WTC11 (cell line): ENCODE measurements at regions not wholly inside any gene's neighbourhood (a gene's known extent, or its start where the extent isn't known, plus 50 kb on each side); places are given as distances from the start of the nearest gene placed in this dataset.

Source experiments
- ATAC-seq: fragments of 200-7000 bp; cut with Tn5 transposase; 2 replicates; pipeline ENCODE4 v1.10.0; 2021; ENCODE audit warnings: mild to moderate bottlenecking, moderate library complexity
- CTCF ChIA-PET: fragments of 300-600 bp; sonication (Branson Sonifier 250); formaldehyde crosslinking; loops from one replicate; lab custom pipeline; 2021; ENCODE audit warnings: antibody characterized with exemption; lab: Charles Lee
- POLR2A ChIA-PET: fragments of 350-600 bp; sonication (Branson Sonifier 250); formaldehyde crosslinking; loops from one replicate; lab custom pipeline; 2021; ENCODE audit warnings: antibody characterized with exemption; lab: Charles Lee
- DNase-seq: peaks from one replicate; pipeline ENCODE4 v3.0.0; 2021; ENCODE audit warnings: low spot score
- H3K27ac Mint-ChIP-seq: 2 replicates; pipeline ENCODE4 v1.8.0; 2021; ENCODE audit warnings: mixed read lengths
- H3K27me3 Mint-ChIP-seq: 2 replicates; pipeline ENCODE4 v1.8.0; 2021; ENCODE audit warnings: low read depth, mild to moderate bottlenecking, moderate library complexity, mixed read lengths
- H3K36me3 Mint-ChIP-seq: 2 replicates; pipeline ENCODE4 v1.8.0; 2021; ENCODE audit warnings: mixed read lengths
- H3K4me1 Mint-ChIP-seq: 2 replicates; pipeline ENCODE4 v1.8.0; 2022; ENCODE audit warnings: mixed read lengths
- H3K4me3 Mint-ChIP-seq: 2 replicates; pipeline ENCODE4 v1.8.0; 2021; ENCODE audit warnings: mild to moderate bottlenecking, moderate library complexity, mixed read lengths
- H3K9me3 Mint-ChIP-seq: 2 replicates; pipeline ENCODE4 v1.8.0; 2021; ENCODE audit warnings: mixed read lengths
- ATF1 ChIP-seq: sonication (generic); formaldehyde crosslinking; IDR thresholded peaks from 2 replicates; pipeline ENCODE4 v1.8.1; 2023; ENCODE audit warnings: mild to moderate bottlenecking, moderate library complexity, missing genetic modification reagents
- ATF2 ChIP-seq: sonication (generic); formaldehyde crosslinking; IDR thresholded peaks from 2 replicates; pipeline ENCODE4 v1.8.1; 2022; ENCODE audit warnings: low read depth, missing genetic modification reagents, borderline replicate concordance
- CBFB ChIP-seq: sonication (generic); formaldehyde crosslinking; IDR thresholded peaks from 2 replicates; pipeline ENCODE4 v1.8.1; 2022; ENCODE audit warnings: mild to moderate bottlenecking, low read depth, missing genetic modification reagents
- E2F4 ChIP-seq: sonication (generic); formaldehyde crosslinking; IDR thresholded peaks from 2 replicates; pipeline ENCODE4 v1.8.1; 2022; ENCODE audit warnings: low read depth, mild to moderate bottlenecking, moderate library complexity, missing genetic modification reagents, borderline replicate concordance
- FOXJ3 ChIP-seq: sonication (generic); formaldehyde crosslinking; IDR thresholded peaks from 2 replicates; pipeline ENCODE4 v1.9.0; 2021; ENCODE audit warnings: missing genetic modification reagents, mild to moderate bottlenecking, borderline replicate concordance
- IRF2 ChIP-seq: sonication (generic); formaldehyde crosslinking; IDR thresholded peaks from 2 replicates; pipeline ENCODE4 v1.8.0; 2022; ENCODE audit warnings: low read depth, missing genetic modification reagents, borderline replicate concordance
- JAZF1 ChIP-seq: fragments of 250-450 bp; sonication (Bioruptor Pico); IDR thresholded peaks from 2 replicates; pipeline ENCODE4 v1.9.0; 2021; ENCODE audit warnings: moderate library complexity, mild to moderate bottlenecking, inconsistent platforms
- NFYB ChIP-seq: sonication (generic); formaldehyde crosslinking; conservative IDR thresholded peaks from 2 replicates; pipeline ENCODE4 v1.8.0; 2022; ENCODE audit warnings: low read depth, missing genetic modification reagents
- NR1H2 ChIP-seq: sonication (generic); formaldehyde crosslinking; IDR thresholded peaks from 2 replicates; pipeline ENCODE4 v1.9.0; 2021; ENCODE audit warnings: mild to moderate bottlenecking, moderate library complexity, missing genetic modification reagents
- PRDM15 ChIP-seq: sonication (generic); formaldehyde crosslinking; IDR thresholded peaks from 2 replicates; pipeline ENCODE4 v1.8.0; 2022; ENCODE audit warnings: missing genetic modification reagents
- PREB ChIP-seq: sonication (generic); formaldehyde crosslinking; IDR thresholded peaks from 2 replicates; pipeline ENCODE4 v1.8.1; 2022; ENCODE audit warnings: mild to moderate bottlenecking, missing genetic modification reagents, moderate library complexity, borderline replicate concordance
- TEAD1 ChIP-seq: sonication (generic); formaldehyde crosslinking; IDR thresholded peaks from 2 replicates; pipeline ENCODE4 v1.8.0; 2022; ENCODE audit warnings: mild to moderate bottlenecking, missing genetic modification reagents
- ZNF219 ChIP-seq: sonication (generic); formaldehyde crosslinking; IDR thresholded peaks from 2 replicates; pipeline ENCODE4 v1.8.0; 2023; ENCODE audit warnings: missing genetic modification reagents, mild to moderate bottlenecking, borderline replicate concordance
- ZNF396 ChIP-seq: fragments of 250-450 bp; sonication (Bioruptor Pico); IDR thresholded peaks from 2 replicates; pipeline ENCODE4 v1.8.0; 2021; ENCODE audit warnings: mild to moderate bottlenecking, moderate library complexity, borderline replicate concordance
- TF ChIP-seq, protein P1 (sequence below): sonication (generic); formaldehyde crosslinking; conservative IDR thresholded peaks from 2 replicates; pipeline ENCODE4 v1.8.1; 2022; ENCODE audit warnings: mild to moderate bottlenecking, missing genetic modification reagents
- TF ChIP-seq, protein P2 (sequence below): sonication (generic); formaldehyde crosslinking; IDR thresholded peaks from 2 replicates; pipeline ENCODE4 v1.8.0; 2022; ENCODE audit warnings: mild to moderate bottlenecking, missing genetic modification reagents
- TF ChIP-seq, protein P3 (sequence below): sonication (generic); formaldehyde crosslinking; IDR thresholded peaks from 2 replicates; pipeline ENCODE4 v1.8.1; 2023; ENCODE audit warnings: mild to moderate bottlenecking, missing genetic modification reagents
- TF ChIP-seq, protein P4 (sequence below): fragments of 250-450 bp; sonication (Bioruptor Pico); IDR thresholded peaks from 2 replicates; pipeline ENCODE4 v2.1.2; 2022; ENCODE audit warnings: mild to moderate bottlenecking, moderate library complexity

GRCh38 chr10:129309565-129309964, 157.5 kb upstream of the MGMT start:
- DNase-seq = no peak
- Mint-ChIP-seq H3K4me1 (no peaks in the 10 kb centered on the region), H3K27ac (no peak overlapping the region), H3K9me3 (peaks cover 3% of the 10 kb centered on the region; the same call in 1 of the 2 replicates), H3K27me3 (no peaks in the 10 kb centered on the region), H3K36me3 (no peaks in the 10 kb centered on the region), H3K4me3 (no peak overlapping the region)
- ChIA-PET POLR2A (no interaction called here), CTCF (interaction anchor here (1.7 kb wide), 1 partner anchor 22 kb away, joined by 5 read pairs; no protein-coding TSS in a partner anchor)
- ATAC-seq = no peak
- TF ChIP-seq, protein P1, sequence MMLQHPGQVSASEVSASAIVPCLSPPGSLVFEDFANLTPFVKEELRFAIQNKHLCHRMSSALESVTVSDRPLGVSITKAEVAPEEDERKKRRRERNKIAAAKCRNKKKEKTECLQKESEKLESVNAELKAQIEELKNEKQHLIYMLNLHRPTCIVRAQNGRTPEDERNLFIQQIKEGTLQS (CRISPR knock-in tag) = no peak
- TF ChIP-seq CBFB (CRISPR knock-in tag) (no peak), FOXJ3 (CRISPR knock-in tag) (no peak), PREB (no peak), ATF1 (CRISPR knock-in tag) (no peak), ZNF396 (no peak), E2F4 (CRISPR knock-in tag) (no peak), IRF2 (CRISPR knock-in tag) (no peak), ATF2 (CRISPR knock-in tag) (no peak), JAZF1 (no peak), NFYB (CRISPR knock-in tag) (no peak), TEAD1 (CRISPR knock-in tag) (no peak), PRDM15 (no peak), ZNF219 (CRISPR knock-in tag) (no peak), NR1H2 (CRISPR knock-in tag) (no peak)
- TF ChIP-seq, protein P2, sequence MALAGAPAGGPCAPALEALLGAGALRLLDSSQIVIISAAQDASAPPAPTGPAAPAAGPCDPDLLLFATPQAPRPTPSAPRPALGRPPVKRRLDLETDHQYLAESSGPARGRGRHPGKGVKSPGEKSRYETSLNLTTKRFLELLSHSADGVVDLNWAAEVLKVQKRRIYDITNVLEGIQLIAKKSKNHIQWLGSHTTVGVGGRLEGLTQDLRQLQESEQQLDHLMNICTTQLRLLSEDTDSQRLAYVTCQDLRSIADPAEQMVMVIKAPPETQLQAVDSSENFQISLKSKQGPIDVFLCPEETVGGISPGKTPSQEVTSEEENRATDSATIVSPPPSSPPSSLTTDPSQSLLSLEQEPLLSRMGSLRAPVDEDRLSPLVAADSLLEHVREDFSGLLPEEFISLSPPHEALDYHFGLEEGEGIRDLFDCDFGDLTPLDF (CRISPR knock-in tag) = no peak
- TF ChIP-seq, protein P3, sequence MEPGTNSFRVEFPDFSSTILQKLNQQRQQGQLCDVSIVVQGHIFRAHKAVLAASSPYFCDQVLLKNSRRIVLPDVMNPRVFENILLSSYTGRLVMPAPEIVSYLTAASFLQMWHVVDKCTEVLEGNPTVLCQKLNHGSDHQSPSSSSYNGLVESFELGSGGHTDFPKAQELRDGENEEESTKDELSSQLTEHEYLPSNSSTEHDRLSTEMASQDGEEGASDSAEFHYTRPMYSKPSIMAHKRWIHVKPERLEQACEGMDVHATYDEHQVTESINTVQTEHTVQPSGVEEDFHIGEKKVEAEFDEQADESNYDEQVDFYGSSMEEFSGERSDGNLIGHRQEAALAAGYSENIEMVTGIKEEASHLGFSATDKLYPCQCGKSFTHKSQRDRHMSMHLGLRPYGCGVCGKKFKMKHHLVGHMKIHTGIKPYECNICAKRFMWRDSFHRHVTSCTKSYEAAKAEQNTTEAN = no peak
- TF ChIP-seq, protein P4, sequence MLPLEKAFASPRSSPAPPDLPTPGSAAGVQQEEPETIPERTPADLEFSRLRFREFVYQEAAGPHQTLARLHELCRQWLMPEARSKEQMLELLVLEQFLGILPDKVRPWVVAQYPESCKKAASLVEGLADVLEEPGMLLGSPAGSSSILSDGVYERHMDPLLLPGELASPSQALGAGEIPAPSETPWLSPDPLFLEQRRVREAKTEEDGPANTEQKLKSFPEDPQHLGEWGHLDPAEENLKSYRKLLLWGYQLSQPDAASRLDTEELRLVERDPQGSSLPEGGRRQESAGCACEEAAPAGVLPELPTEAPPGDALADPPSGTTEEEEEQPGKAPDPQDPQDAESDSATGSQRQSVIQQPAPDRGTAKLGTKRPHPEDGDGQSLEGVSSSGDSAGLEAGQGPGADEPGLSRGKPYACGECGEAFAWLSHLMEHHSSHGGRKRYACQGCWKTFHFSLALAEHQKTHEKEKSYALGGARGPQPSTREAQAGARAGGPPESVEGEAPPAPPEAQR = no peak
